Hepatocyte (in vitro differentiated cells): ENCODE measurements at regions not wholly inside any gene's neighbourhood (a gene's known extent, or its start where the extent isn't known, plus 50 kb on each side); places are given as distances from the start of the nearest gene placed in this dataset.

ENCODE experiments used
- EZH2 ChIP-seq: fragments of 200-600 bp; sonication (generic); IDR thresholded peaks from 2 replicates; pipeline ENCODE4 v1.6.1; 2016; ENCODE audit warnings: antibody characterized with exemption, mild to moderate bottlenecking, borderline replicate concordance
- EZH2phosphoT487 ChIP-seq: fragments of 200-600 bp; sonication (generic); IDR thresholded peaks from one replicate; pipeline ENCODE4 v1.6.1; 2018; ENCODE audit warnings: antibody characterized with exemption, mild to moderate bottlenecking, low read depth, moderate library complexity; ENCODE audit not compliant: unreplicated experiment, severe bottlenecking
- TF ChIP-seq, protein P1 (sequence below): fragments of 200-600 bp; sonication (generic); IDR thresholded peaks from 2 replicates; pipeline ENCODE4 v1.5.1; 2016; ENCODE audit warnings: antibody characterized with exemption, mild to moderate bottlenecking; ENCODE audit not compliant: poor library complexity

DNA sequence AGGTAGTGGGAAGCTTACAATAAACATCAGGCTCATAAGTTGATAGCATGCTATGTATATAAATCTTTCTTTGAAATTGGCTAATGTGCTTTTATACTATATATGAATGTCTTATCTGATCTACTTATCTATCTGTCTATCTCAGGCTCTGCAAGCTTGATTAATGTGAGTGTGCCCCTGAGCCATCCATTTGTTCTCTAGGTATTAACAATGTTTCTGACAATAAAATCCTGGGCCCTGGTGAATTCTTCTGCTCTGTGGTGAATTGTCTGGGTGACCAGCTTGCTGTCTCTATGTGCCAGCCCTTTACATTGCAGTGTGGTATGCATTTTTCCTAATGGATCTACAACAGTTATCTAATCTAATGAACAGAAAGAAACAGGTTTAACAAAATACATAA, 295.9 kb downstream of the HRH4 start:
- TF ChIP-seq, protein P1, sequence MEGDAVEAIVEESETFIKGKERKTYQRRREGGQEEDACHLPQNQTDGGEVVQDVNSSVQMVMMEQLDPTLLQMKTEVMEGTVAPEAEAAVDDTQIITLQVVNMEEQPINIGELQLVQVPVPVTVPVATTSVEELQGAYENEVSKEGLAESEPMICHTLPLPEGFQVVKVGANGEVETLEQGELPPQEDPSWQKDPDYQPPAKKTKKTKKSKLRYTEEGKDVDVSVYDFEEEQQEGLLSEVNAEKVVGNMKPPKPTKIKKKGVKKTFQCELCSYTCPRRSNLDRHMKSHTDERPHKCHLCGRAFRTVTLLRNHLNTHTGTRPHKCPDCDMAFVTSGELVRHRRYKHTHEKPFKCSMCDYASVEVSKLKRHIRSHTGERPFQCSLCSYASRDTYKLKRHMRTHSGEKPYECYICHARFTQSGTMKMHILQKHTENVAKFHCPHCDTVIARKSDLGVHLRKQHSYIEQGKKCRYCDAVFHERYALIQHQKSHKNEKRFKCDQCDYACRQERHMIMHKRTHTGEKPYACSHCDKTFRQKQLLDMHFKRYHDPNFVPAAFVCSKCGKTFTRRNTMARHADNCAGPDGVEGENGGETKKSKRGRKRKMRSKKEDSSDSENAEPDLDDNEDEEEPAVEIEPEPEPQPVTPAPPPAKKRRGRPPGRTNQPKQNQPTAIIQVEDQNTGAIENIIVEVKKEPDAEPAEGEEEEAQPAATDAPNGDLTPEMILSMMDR, result no peak
- TF ChIP-seq EZH2 (no peak), EZH2phosphoT487 (no peak)
